NCI-H460 (cell line): ENCODE measurements at regions not wholly inside any gene's neighbourhood (a gene's known extent, or its start where the extent isn't known, plus 50 kb on each side); places are given as distances from the start of the nearest gene placed in this dataset.

Source experiments
- DNase-seq: peaks from one replicate; pipeline ENCODE4 v3.0.0-alpha.2; 2016; ENCODE audit warnings: low read depth; ENCODE audit errors: extremely low read depth

GRCh38 chr2:41735476-41735875 is 312.3 kb upstream of the PKDCC start:
- DNase-seq = peak; percentile 22

- no peak for DNase-seq
Measured at GRCh38 chr2:41736105-41736567, 311.7 kb upstream of the PKDCC start.

DNA sequence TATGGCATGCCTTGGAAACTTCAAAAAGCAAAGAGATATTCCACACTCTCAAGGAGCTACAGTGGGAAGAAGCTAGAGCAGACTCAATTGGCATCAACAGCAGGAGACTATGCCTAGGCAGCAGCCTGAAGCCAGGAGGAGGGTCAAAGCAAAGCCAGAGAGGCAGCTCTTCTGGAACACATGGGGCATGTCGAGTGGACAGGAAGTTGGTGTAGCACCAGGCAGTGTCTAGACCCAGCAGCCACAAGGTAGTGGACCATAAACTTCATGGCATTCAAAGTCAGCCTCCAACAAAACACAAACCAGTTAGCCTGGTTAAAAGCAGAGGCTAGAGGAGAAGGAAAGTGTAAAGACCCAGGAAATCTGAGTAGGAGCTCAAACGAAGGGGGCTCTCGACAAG is 311.2 kb upstream of the PKDCC start:
- DNase-seq = no peak

DNA sequence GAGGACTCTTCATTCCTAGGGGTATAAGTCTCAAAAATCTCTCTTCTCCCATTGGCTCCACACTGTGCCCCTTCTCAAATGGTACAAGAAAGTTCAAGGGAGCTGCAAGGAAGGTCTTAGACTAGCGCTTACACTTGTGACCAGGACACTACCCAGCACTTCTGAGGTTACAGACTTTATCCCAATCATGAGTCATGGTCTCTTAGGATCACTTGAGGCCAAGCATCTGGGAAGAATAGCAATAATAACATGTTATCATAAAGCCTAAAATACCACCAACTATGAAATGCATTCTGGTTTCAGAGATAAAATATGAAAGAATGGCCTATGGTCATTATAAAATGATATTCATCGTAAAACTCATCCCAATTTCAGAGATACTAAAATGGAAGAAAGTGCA is 309.9 kb upstream of the PKDCC start:
- DNase-seq = no peak

GRCh38 chr2:41741951-41742595 is 305.7 kb upstream of the PKDCC start:
- DNase-seq = no peak

DNA sequence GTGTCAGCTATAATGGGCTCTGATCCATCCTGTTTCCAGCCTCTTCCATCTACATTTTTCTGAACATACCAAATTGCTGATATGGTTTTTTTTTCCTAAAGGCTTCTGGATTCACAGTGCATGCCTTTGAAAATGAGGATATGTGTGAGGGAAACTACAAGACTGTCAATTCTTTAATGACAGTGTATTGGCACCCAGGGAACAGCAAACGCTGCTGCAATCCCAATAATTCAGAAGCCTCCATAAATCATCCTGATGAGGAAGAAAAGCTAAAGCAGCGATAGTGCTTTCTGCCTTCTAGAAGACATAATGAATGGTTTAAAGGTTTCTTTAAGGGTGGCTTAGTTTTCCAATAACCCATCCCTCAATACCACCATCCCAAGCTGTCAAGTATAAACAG is 304.5 kb upstream of the PKDCC start:
- DNase-seq = no peak

GRCh38 chr2:41750829-41751228 is 297.0 kb upstream of the PKDCC start:
- no peak for DNase-seq

- no peak for DNase-seq
Measured at GRCh38 chr2:41759880-41760279, 287.9 kb upstream of the PKDCC start.

GRCh38 chr2:41763141-41763540 is 284.7 kb upstream of the PKDCC start:
- no peak for DNase-seq

DNA sequence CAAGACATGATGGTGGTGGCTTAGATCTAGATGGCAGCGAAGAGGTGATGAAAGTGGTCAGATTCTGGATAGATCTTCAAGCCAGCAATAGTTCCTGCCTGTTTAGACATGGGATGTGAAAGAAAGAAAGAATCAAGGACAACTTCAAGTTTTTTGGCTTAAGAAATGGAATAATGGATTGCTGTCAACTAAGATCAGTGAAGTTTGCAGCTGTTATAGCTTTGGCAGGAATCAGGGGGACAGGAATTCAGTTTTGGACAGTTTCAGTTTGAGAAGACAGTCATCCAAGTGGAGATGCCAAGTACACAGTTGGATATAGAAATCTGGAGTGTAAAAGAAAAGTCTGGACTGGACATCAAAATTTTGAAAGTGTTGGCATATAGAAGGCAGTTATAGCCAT is 283.7 kb upstream of the PKDCC start:
- DNase-seq = no peak

DNA sequence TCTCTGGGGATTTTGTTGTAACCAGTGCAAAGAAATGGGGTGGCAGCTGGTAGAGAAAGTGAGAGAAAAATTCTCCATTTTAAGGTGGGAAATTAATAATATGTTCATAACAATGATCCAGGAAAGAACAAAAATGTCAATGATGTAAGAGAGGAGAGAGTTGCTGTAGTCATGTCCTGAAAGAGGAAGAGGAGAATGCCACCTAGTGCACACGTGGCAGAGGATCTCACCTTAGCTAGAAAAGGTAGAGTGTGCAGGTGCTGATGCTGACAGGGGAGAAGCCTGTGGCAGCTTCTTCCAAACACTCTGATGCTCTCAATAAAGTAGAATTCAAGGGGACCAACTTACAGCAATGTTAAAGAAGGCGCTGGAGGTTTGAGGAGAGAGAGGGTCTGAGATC is 282.9 kb upstream of the PKDCC start:
- no peak for DNase-seq

- DNase-seq = no peak
Measured at GRCh38 chr2:41768310-41768709, 279.5 kb upstream of the PKDCC start.

GRCh38 chr2:41771710-41772109 is 276.1 kb upstream of the PKDCC start:
- DNase-seq = no peak

- no peak for DNase-seq
Measured at GRCh38 chr2:41772697-41773096, 275.1 kb upstream of the PKDCC start.

DNA sequence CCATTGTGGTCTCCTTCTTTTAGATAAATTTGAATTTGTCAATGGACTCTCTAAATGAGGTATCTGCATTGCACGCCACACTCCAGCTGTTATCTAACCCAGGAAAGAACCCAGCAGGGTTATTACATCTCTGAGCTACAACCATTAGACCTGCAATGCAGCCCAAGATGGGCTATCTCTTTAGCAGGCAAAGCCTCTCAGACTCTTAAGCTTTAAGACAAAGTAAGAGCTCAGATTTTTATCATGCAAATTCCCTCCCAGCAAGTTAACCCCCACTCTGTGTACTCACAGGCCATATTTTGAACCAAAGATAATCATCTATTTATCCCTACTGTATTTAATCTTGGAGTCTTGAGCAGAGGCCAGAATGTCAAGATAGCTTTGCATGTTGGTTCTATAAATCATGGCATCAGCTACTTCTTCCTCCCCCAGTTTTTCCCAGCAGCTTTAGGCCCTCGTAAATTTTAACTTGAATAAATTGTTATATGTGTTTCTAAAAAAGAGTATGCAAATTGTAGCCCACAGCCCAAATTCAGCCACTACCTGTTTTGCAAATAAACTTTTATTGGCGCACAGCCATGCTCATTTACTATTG is 273.7 kb upstream of the PKDCC start:
- DNase-seq = no peak

GRCh38 chr2:41775366-41776025 is 272.3 kb upstream of the PKDCC start:
- no peak for DNase-seq

- no peak for DNase-seq
Measured at GRCh38 chr2:41779888-41780287, 267.9 kb upstream of the PKDCC start.

DNA sequence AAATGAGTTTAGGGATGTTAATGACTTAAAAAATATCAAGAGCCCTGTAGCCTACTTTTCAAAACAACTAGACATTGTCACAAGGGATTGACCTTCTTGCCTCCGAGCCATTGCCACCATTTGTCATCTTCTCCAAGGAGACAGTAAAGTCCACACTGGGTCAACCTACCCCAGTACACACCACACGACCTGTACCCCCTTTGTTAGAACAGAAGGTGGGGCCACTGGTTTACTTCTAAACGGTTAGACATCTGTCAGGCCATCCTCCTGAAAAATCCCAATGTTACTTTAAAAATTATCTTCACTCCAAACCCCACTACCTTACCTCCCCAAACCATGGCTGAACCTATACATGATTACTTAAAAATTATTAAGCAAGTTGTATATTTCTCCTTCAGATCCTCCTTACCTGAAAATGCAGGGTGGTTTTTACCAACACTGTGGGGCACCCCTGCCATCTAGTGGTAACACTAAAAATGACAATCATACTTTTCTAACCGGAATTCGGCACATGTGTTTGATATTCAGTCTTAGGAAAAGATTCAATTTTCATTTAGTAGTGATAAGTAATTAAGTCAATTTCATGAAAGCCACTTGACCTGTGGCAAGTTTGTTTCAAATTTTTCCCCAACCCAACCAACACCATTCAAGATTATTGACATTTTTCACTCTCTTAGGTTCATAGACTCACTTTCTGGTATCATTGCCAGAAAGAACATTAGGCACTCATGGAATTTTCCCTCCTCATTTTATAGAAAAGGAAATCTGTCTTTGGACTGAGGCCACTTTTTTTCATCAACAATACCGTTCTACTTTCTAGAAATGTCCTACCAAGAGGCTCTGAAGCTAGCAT is 265.3 kb upstream of the PKDCC start:
- peak; percentile 39 for DNase-seq

DNA sequence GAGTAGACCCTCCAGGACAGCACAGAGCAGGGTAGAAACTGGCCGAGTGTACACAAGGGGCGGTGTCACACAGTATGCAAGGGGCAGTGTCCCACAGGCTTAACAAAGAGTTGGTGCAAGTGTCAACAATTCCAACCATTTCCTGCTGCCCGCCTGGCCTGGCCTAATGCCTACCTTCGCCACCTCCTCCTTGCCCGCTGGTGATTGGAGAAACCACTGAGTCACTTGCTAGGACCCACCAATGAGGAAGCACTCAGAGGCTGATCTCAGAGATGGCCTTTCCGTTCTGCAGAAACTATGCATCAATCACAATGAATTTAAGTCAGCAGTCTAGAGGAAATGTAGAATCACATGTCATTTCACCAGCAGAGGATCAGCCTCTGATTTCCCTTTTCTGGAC is 263.3 kb upstream of the PKDCC start:
- no peak for DNase-seq

DNA sequence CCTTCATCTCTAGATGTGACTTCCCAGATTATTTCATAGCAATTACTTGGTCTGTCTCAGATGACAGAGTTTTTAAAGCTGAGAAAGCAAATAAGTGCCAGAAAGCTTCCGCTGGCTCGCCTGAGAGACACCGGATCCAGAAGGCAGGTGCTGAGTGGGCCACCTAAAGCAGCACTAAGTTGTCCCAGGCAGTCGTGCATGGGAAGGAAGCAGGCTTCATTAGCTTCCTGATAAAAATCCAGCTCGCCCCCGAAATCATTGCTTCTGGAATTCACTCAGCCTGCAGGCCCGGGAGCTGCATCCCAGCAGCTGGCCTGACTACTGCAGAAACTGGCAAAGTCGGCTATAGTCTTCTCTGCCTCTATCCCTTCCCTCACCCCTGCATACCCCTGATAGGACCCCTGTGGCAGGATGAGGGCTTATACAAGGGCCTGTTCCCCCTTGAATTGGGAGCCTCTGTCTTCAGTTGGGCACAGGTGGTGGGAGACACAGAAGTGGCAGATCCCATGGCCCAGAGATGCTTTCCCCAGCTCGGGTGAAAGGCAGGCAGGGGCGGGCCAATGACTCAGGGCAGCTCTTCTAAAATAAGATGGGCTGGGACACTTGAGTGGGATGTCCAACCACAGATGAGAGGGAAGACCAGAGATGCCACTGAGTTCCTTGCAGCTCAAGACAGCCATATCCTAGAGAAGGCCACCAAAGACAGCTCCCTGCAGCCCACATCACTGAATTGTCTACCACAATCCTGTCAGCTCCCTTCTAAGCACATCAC is 262.4 kb upstream of the PKDCC start:
- no peak for DNase-seq

DNA sequence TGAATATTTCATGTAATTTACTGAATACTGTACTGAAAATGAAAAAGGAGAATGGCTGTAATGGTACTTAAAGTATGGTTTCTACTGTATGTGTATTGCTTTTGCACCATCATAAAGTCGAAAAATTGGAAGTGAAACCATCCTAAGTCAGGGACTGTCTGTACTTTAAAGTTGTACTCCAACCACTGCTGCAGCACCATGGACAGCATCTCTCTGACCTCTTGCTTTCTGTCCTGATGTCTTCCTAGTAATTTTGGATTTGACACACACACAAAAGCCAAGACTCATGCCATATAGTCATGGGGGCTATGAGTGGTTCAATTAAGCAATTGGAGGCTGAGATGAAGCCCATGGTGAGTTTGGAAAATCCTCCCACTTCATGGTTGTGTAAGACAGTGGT is 256.3 kb upstream of the PKDCC start:
- DNase-seq = peak; percentile 30
